HG02588 (cell line): ENCODE measurements at regions not wholly inside any gene's neighbourhood (a gene's known extent, or its start where the extent isn't known, plus 50 kb on each side); places are given as distances from the start of the nearest gene placed in this dataset.
"Not testable (repeated sequence)": the region's sequence is repeated elsewhere in the genome, so short reads cannot be mapped to it uniquely, and the experiment has no call there.

Source experiments
- ATAC-seq: cut with Tn5 transposase; IDR thresholded peaks from one replicate; pipeline ENCODE4 v1.9.1; 2021; ENCODE audit warnings: mild to moderate bottlenecking, moderate library complexity; ENCODE audit not compliant: unreplicated experiment

DNA sequence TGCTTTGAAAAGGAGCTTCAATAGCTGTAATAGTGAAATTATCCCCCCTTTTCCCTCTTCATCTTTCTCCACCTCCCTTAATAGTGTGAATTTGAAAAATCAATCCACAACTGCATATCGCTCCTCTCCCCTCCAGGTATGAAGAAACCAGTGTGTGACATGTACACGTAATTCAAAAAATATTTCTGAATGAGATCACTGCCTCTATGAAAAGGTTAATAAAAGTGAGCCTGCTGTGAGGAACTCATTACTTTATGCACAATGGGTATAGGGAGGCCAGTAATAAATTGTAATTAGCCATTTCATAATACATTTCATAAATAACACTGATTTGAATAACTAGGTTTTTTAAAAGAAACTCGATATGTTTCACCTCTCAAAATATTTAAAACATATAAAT, 209.0 kb upstream of the KYNU start:
- ATAC-seq: no peak

DNA sequence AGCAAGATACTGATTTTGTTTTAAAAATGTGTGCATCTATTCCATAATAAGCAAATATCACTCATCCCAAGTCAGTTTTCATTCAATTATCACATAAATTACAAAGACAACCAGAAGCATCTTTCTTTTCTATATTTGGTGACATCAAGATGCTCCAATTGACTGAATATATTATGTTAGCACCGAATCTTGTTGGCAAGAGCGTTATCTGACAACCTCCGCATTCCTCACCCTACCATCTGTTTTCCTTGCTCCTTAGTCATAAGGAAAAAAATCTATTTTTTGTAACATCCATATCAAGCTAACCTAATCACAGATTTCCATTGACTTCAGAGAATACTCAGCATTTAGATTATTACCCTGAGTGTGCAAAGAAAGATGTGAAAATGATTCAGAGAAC, 212.2 kb upstream of the KYNU start:
- ATAC-seq: no peak

DNA sequence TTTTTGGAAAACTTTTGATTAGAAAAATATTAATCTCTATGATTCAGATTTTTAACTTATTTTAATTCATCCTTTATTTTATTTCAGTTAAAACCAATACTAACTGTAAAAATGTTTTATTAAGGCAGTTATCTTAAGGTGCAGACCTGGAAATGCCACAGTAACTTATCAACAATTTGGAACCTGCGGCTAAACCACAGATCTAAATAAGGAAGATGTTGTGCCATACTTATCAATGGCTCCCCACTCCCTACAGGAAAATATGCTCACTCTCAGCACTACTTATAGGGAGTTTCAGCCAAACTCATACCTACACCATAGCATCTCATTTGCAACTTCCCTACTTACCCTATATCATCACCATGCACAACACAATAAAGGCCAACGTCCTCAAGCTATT, 226.9 kb upstream of the KYNU start:
- ATAC-seq: no peak

DNA sequence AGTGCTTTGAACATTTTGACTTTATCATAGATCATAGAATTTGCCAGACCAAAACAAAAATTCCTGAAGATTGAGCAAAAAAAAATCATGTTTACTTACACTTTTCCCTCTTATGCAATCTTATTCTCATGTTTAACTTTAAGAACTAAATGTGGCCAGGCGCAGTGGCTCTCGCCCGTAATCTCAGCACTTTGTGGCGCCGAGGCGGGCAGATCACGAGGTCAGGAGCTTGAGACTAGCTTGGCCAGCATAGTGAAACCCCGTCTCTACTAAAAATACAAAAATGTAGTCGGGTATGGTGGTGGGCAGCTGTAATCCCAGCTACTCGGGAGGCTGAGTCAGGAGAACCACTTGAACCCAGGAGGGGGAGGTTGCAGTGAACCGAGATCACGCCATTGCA, 227.9 kb upstream of the KYNU start:
- no peak for ATAC-seq

DNA sequence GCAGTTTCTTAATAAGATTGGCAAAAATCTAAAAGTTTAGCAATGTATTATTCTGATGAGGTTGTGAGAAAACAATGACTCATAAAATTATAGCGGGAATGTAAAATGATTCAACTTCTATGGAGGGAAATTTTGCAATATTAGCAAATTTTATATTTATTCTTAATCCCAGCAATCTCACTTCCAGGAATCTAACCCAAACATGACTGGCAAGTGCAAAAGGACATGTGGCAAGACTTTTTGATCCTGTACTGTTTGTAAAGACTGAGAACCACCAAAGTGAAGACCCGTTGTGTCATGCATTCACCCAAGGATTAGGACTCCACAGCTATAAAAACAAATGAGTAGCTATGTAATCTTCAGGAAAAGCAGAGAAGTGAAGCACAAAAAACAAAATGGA, 234.8 kb upstream of the KYNU start:
- ATAC-seq: no peak

- no peak for ATAC-seq
Observed at GRCh38 chr2:142629193-142629592, 248.3 kb upstream of the KYNU start.

DNA sequence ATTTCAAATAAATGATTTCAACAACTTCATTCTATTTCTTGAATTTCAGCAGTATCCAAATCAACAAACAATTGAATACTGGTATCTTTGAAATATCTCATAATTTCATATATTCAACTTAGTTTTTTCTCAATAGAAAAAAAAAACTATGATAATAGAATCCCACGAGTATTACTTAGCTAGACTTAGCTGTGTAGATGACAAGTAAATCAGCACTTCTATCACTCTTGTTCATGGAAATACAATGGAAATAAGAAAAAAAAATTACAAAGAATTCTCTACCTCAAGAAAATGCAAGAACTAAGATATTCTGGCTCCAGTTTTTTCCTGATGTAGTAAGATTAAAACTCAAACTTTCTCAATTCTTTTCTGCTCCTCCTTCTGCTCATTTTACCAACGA, 256.2 kb upstream of the KYNU start:
- ATAC-seq: no peak

GRCh38 chr2:142617461-142617860, 260.0 kb upstream of the KYNU start:
- ATAC-seq: no peak

DNA sequence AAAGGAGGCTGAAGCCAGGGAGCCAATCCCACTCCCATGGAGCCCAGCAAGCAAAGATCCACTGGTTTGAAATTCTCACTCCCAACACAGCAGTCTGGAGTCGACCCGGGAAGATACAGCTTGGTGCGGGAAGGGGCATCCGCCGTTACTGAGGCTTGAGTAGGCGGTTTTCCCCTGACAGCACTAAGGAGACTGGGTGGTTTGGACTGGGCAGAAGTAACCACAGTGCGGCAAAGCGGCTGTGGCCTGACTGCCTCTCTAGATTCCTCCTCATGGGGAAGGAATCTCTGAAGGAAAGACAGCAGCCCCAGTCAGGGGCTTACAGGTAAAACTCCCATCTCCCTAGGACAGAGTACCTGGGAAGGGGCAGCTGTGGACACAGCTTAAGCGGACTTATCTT, 261.6 kb upstream of the KYNU start:
- ATAC-seq: no peak

DNA sequence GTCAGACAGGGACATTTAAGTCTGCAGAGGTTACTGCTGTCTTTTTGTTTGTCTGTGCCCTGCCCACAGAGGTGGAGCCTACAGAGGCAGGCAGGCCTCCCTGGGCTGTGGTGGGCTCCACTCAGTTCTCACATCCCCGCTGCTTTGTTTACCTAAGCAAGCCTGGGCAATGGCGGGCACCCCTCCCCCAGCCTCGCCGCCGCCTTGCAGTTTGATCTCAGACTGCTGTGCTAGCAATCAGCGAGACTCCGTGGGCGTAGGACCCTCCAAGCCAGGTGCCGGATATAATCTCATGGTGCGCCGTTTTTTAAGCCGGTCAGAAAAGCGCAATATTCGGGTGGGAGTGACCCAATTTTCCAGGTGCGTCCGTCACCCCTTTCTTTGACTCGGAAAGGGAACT, 264.3 kb upstream of the KYNU start:
- not testable (repeated sequence) for ATAC-seq

- ATAC-seq: no peak
Observed at GRCh38 chr2:142605421-142605820, 272.0 kb upstream of the KYNU start.

- no peak for ATAC-seq
Observed at GRCh38 chr2:142603759-142604158, 273.7 kb upstream of the KYNU start.

DNA sequence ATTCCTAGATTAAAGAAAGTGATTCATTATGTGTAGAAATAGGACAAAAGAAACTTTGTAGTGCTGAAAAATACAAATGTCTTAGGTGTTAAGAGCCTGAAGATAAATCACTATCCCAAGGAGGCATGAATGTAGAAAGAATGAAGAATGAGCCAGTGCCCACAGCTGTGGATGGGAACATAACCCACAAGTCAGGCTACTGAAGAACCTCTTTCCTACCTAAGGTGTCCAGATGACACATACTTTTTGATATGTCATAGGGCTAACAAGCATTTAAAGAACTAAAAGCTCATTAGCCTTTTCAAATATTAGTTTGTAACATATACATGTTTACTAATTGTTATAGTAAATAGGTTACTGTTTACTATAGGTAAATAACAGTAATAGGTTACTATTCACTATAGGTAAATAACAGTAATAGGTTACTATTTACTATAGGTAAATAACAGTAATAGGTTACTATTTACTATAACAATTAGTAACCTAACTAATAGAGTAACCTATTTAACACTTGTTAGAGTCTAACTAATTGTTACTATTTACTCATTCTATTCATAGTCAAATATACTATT, 275.0 kb upstream of the KYNU start:
- no peak for ATAC-seq

GRCh38 chr2:142601794-142602193, 275.7 kb upstream of the KYNU start:
- no peak for ATAC-seq

GRCh38 chr2:142599504-142599903, 278.0 kb upstream of the KYNU start:
- ATAC-seq: no peak

GRCh38 chr2:142598846-142599245, 278.6 kb upstream of the KYNU start:
- no peak for ATAC-seq

- no peak for ATAC-seq
Observed at GRCh38 chr2:142596334-142597088, 281.0 kb upstream of the KYNU start.

DNA sequence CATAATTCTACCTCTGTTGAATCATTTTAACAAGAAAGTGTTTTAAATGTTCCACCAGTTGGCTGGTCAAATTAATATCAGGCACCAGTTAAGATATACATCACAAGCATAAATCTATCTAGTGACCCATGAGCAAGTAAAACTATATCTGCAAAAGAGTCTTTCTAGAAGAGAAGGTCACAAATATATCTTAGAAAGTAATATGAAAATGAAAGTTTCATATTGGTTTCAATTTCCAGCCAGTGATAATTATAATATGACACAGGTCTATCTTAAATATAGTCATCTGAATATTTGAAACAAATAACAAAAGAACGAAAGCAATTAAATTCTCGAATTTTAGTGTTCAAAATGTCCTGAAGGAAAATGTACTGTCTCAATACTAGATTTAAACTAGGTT, 282.5 kb upstream of the KYNU start:
- no peak for ATAC-seq

- ATAC-seq: no peak
Observed at GRCh38 chr2:142592171-142592570, 285.3 kb upstream of the KYNU start.

GRCh38 chr2:142591420-142591819, 286.0 kb upstream of the KYNU start:
- no peak for ATAC-seq

DNA sequence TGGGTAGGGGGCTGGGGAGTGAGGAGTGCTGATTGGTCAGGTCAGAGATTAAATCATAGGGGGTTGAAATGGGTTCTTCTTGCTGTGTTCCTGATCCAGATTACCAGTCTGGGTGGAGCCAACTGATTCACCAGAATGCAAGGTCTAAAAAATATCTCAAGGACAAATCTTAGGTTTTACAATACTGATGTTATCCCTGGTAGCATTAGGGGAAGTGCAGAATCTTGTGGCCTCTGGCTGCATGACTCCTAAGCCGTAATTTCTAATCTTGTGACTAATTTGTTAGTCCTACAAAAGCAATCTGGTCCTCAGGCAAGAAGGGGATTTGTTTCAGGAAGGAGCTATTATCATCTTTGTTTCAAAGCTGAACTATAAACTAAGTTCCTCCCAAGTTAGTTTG, 289.2 kb upstream of the KYNU start:
- ATAC-seq: no peak

- no peak for ATAC-seq
Observed at GRCh38 chr2:142586693-142587580, 290.5 kb upstream of the KYNU start.
